WI38 (cell line): ENCODE measurements at regions not wholly inside any gene's neighbourhood (a gene's known extent, or its start where the extent isn't known, plus 50 kb on each side); places are given as distances from the start of the nearest gene placed in this dataset.

Experiments
- H3K4me3 ChIP-seq: 2 replicates; pipeline ENCODE4 v1.5.1; 2011; ENCODE audit warnings: low read depth, mild to moderate bottlenecking, control low read depth, low read length
- TF ChIP-seq, protein P1 (sequence below): IDR thresholded peaks from 2 replicates; pipeline ENCODE4 v1.5.1; 2012; ENCODE audit warnings: low read depth, mild to moderate bottlenecking, control low read depth, low read length

- no peak overlapping the region for H3K4me3 ChIP-seq
- TF ChIP-seq, protein P1, sequence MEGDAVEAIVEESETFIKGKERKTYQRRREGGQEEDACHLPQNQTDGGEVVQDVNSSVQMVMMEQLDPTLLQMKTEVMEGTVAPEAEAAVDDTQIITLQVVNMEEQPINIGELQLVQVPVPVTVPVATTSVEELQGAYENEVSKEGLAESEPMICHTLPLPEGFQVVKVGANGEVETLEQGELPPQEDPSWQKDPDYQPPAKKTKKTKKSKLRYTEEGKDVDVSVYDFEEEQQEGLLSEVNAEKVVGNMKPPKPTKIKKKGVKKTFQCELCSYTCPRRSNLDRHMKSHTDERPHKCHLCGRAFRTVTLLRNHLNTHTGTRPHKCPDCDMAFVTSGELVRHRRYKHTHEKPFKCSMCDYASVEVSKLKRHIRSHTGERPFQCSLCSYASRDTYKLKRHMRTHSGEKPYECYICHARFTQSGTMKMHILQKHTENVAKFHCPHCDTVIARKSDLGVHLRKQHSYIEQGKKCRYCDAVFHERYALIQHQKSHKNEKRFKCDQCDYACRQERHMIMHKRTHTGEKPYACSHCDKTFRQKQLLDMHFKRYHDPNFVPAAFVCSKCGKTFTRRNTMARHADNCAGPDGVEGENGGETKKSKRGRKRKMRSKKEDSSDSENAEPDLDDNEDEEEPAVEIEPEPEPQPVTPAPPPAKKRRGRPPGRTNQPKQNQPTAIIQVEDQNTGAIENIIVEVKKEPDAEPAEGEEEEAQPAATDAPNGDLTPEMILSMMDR = no peak
Observed at GRCh38 chr10:31591569-31591968, 272.6 kb downstream of the ZEB1 start.

GRCh38 chr10:31590023-31590800 lies 271.2 kb downstream of the ZEB1 start:
- TF ChIP-seq, protein P1 = no peak
- no peak overlapping the region for H3K4me3 ChIP-seq

- TF ChIP-seq, protein P1 = no peak
- H3K4me3 ChIP-seq = no peak overlapping the region
Observed at GRCh38 chr10:31587691-31588090, 268.7 kb downstream of the ZEB1 start.

DNA sequence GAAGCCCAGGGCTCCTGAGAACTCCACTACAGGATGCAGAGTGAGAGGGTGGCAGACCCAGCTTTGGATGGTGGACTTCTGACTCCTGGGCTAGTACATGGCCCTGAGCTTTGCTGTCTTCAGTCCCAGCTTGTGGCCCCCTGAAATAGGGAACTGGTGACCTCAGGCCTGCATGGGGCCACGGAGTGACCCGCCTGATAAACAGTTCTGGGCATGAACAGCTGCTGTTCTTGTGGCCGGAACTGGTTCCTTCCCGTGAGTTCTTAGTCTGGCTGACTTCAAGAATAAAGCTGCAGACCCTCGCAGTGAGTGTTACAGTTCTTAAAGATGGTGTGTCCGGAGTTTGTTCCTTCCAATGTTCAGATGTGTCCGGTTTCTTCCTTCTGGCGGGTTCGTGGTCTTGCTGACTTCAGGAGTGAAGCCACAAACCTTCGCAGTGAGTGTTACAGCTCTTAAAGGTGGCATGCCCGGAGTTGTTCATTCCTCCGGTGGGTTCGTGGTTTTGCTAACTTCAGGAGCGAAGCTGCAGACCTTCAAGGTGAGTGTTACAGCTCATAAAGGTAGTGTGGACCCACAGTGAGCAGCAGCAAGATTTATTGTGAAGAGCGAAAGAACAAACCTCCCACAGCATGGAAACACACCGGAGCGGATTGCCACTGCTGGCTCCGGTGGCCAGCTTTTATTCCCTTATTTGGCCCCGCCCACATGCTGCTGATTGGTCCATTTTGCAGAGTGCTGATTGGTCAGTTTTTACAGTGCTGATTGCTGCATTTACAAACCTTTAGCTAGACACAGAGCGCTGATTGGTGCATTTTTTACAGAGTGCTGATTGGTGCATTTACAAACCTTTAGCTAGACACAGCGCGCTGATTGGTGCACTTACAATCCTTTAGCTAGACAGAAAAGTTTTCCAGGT lies 268.0 kb downstream of the ZEB1 start:
- TF ChIP-seq, protein P1 = no peak
- H3K4me3 ChIP-seq = no peak overlapping the region

- TF ChIP-seq, protein P1 = no peak
- H3K4me3 ChIP-seq = no peak overlapping the region
Observed at GRCh38 chr10:31584876-31585275, 265.9 kb downstream of the ZEB1 start.

- no peak overlapping the region for H3K4me3 ChIP-seq
- TF ChIP-seq, protein P1 = no peak
Observed at GRCh38 chr10:31584098-31584631, 265.1 kb downstream of the ZEB1 start.
